SU-DHL-6 (cell line): ENCODE measurements at regions not wholly inside any gene's neighbourhood (a gene's known extent, or its start where the extent isn't known, plus 50 kb on each side); places are given as distances from the start of the nearest gene placed in this dataset.

ENCODE experiments used
- H2AFZ ChIP-seq: fragments of 200-600 bp; sonication (generic); 2 replicates; pipeline ENCODE4 v1.6.1; 2014; ENCODE audit warnings: low read depth, mild to moderate bottlenecking, moderate library complexity, mixed read lengths, antibody characterized with exemption, low read length; ENCODE audit not compliant: severe bottlenecking
- H3F3A ChIP-seq: fragments of 200-600 bp; shearing (Covaris generic); 2 replicates; pipeline ENCODE4 v1.6.0; 2016; ENCODE audit warnings: antibody characterized with exemption, mild to moderate bottlenecking; ENCODE audit not compliant: insufficient read depth
- H3K27ac ChIP-seq: fragments of 200-600 bp; sonication (generic); 2 replicates; pipeline ENCODE4 v1.5.1; 2016; ENCODE audit warnings: low read depth, mild to moderate bottlenecking, low read length, moderate library complexity, mixed read lengths
- H3K27me3 ChIP-seq: fragments of 200-600 bp; sonication (generic), shearing (Covaris generic); 2 replicates; pipeline ENCODE4 v1.6.0; 2014; ENCODE audit warnings: mild to moderate bottlenecking, low read length
- H3K36me3 ChIP-seq: fragments of 200-600 bp; sonication (generic); 2 replicates; pipeline ENCODE4 v1.6.1; 2014; ENCODE audit warnings: mild to moderate bottlenecking, low read length, mixed read lengths
- H3K4me2 ChIP-seq: fragments of 300-600, 200-600 bp; shearing (Covaris generic), sonication (generic); 2 replicates; pipeline ENCODE4 v1.6.0; 2014; ENCODE audit warnings: low read length, low read depth, mild to moderate bottlenecking; ENCODE audit not compliant: poor library complexity, severe bottlenecking
- H3K4me3 ChIP-seq: fragments of 200-600 bp; sonication (generic); 2 replicates; pipeline ENCODE4 v1.5.1; 2014; ENCODE audit warnings: antibody characterized with exemption, low read length, mild to moderate bottlenecking, mixed read lengths; ENCODE audit not compliant: insufficient read depth, poor library complexity, severe bottlenecking
- H3K79me2 ChIP-seq: fragments of 200-600 bp; sonication (generic); 2 replicates; pipeline ENCODE4 v1.6.1; 2014; ENCODE audit warnings: mild to moderate bottlenecking, low read length, moderate library complexity; ENCODE audit not compliant: insufficient read depth
- H3K9ac ChIP-seq: fragments of 200-600 bp; sonication (generic); 2 replicates; pipeline ENCODE4 v1.7.0; 2014; ENCODE audit warnings: mild to moderate bottlenecking, low read length
- H3K9me2 ChIP-seq: fragments of 200-600 bp; sonication (generic); replicated peaks from 2 replicates; pipeline ENCODE4 v1.6.1; 2014; ENCODE audit warnings: low read length; ENCODE audit not compliant: insufficient read depth
- H3K9me3 ChIP-seq: fragments of 200-600 bp; sonication (generic); 2 replicates; pipeline ENCODE4 v1.6.1; 2014; ENCODE audit warnings: low read length, mixed read lengths; ENCODE audit not compliant: insufficient read depth
- H4K20me1 ChIP-seq: fragments of 200-600 bp; sonication (generic); 2 replicates; pipeline ENCODE4 v1.6.1; 2014; ENCODE audit warnings: low read depth, mild to moderate bottlenecking, antibody characterized with exemption, low read length, moderate library complexity, mixed read lengths
- EZH2phosphoT487 ChIP-seq: fragments of 200-600 bp; sonication (generic), shearing (Covaris generic); conservative IDR thresholded peaks from 2 replicates; pipeline ENCODE4 v1.6.1; 2018; ENCODE audit warnings: mild to moderate bottlenecking, antibody characterized with exemption, low read length, moderate library complexity, mixed read lengths
- TF ChIP-seq, protein P1 (sequence below): fragments of 200-600 bp; sonication (generic); IDR thresholded peaks from one replicate; pipeline ENCODE4 v1.5.1; 2017; ENCODE audit warnings: antibody characterized with exemption, mild to moderate bottlenecking, low read length, moderate library complexity; ENCODE audit not compliant: insufficient read depth, poor library complexity, severe bottlenecking

DNA sequence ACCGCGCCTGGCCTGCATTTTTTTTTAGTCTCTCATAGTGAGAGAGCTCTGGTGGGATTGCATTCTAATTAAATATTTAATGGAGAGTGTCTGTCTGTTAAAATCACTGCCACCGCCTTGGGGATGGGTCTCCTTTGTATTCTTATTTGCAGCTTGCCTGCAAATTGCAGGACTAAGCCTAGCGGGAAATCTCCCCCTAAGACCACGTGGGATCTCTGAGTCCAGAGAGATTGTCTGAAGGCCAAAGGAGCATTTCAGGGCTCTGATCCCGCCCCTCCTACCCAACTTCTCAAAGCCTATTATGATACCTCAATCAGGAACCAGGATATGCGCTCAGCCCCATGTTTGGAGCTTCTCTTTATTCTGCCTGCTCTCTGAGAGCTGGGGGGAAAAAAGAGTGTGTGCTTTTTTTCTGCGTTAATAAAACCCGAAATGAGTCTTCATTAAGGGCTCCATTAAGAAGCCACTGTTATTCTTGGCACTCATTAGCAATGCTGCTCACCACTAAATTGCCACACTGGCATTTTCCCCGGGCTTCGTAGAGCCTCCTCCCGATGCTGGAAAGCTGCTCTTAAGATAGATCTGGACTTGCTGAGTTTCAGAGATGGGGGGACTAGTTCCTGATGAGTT lies 92.9 kb upstream of the THY1 start:
- Histone ChIP-seq H3K4me2 (no peak overlapping the region), H2AFZ (no peak overlapping the region), H3K27ac (no peak overlapping the region), H4K20me1 (no peaks in the 10 kb centered on the region), H3K27me3 (no peaks in the 10 kb centered on the region), H3K9ac (no peak overlapping the region), H3K9me2 (no peaks in the 10 kb centered on the region), H3K36me3 (no peaks in the 10 kb centered on the region), H3K4me3 (no peak overlapping the region), H3K79me2 (no peaks in the 10 kb centered on the region), H3F3A (no peaks in the 10 kb centered on the region), H3K9me3 (no peaks in the 10 kb centered on the region)
- TF ChIP-seq, protein P1, sequence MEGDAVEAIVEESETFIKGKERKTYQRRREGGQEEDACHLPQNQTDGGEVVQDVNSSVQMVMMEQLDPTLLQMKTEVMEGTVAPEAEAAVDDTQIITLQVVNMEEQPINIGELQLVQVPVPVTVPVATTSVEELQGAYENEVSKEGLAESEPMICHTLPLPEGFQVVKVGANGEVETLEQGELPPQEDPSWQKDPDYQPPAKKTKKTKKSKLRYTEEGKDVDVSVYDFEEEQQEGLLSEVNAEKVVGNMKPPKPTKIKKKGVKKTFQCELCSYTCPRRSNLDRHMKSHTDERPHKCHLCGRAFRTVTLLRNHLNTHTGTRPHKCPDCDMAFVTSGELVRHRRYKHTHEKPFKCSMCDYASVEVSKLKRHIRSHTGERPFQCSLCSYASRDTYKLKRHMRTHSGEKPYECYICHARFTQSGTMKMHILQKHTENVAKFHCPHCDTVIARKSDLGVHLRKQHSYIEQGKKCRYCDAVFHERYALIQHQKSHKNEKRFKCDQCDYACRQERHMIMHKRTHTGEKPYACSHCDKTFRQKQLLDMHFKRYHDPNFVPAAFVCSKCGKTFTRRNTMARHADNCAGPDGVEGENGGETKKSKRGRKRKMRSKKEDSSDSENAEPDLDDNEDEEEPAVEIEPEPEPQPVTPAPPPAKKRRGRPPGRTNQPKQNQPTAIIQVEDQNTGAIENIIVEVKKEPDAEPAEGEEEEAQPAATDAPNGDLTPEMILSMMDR, result no peak
- TF ChIP-seq EZH2phosphoT487, result no peak

DNA sequence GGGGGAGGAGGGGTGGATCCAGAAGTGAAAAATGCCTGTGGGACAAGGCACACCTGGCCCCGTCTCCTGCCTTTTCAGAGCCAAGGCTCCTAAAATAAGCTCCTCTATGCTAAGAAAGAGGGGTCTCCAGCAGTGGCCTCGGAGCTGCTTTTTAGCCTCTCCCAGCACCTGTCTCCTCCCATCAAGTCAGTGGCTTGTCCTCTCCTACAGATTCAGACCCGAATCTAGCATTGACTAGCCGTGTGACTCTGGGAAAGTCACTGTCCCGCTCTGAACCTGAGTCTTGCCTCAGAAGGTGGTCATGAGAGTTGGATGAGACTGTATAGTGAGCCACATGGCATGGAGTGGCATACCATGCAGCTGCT lies 90.8 kb upstream of the THY1 start:
- Histone ChIP-seq H3K4me3 (no peak overlapping the region), H3F3A (no peaks in the 10 kb centered on the region), H3K27ac (no peak overlapping the region), H3K79me2 (no peaks in the 10 kb centered on the region), H3K9ac (no peak overlapping the region), H3K36me3 (no peaks in the 10 kb centered on the region), H4K20me1 (no peaks in the 10 kb centered on the region), H3K9me3 (no peaks in the 10 kb centered on the region), H3K4me2 (no peak overlapping the region), H3K27me3 (no peaks in the 10 kb centered on the region), H3K9me2 (no peaks in the 10 kb centered on the region), H2AFZ (no peak overlapping the region)
- no peak for TF ChIP-seq EZH2phosphoT487
- TF ChIP-seq, protein P1, result no peak

DNA sequence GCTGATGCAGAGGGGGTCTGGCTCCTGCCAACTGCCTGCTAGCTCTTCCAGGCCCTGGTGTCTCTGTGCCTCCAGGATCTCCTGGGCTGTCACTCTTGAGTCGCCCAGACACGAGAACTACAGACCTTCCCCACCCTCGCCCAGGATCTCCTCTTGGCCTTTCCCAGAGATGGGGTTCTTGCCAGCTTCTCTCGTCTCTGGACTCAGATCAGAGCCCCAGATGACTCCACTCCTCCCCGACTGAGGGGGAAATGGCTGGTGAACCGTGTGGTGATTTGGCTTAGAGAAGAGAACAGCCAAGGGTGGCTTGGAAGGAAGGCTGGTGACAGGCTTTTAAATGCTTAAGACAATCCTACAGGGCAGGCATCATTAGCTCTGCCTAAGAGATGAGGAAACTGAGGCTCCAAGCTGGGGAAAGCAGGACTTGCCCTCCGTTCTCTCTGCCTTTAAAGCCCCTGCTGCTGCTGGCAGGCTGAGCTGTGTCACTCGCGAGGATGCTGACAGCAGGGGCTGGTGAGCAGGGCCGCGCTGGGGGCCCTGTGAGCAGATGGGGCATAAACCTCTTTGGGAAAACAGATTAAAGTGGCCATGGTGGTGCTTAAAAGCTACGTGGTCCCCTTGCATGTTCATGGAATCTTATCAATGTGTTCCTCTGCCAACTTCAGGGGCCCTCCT lies 90.3 kb upstream of the THY1 start:
- no peaks in the 10 kb centered on the region for H4K20me1 ChIP-seq
- H3K36me3 ChIP-seq, result no peaks in the 10 kb centered on the region
- H3K27me3 ChIP-seq, result no peaks in the 10 kb centered on the region
- TF ChIP-seq, protein P1, result no peak
- TF ChIP-seq EZH2phosphoT487, result no peak
- no peaks in the 10 kb centered on the region for H3K9me3 ChIP-seq
- H3K4me2 ChIP-seq, result no peak overlapping the region
- no peaks in the 10 kb centered on the region for H3K9me2 ChIP-seq
- H3K4me3 ChIP-seq, result no peak overlapping the region
- no peaks in the 10 kb centered on the region for H3K79me2 ChIP-seq
- H3K27ac ChIP-seq, result no peak overlapping the region
- no peak overlapping the region for H3K9ac ChIP-seq
- no peaks in the 10 kb centered on the region for H3F3A ChIP-seq
- H2AFZ ChIP-seq, result no peak overlapping the region
